ENCODE measurements at regions not wholly inside any gene's neighbourhood (a gene's known extent, or its start where the extent isn't known, plus 50 kb on each side); places are given as distances from the start of the nearest gene placed in this dataset.

GRCh38 chr16:66269617-66270332, 96.7 kb upstream of the CDH5 start:
- no peaks in the 10 kb centered on the region for H4K20me1 ChIP-seq (ENCODE audit: insufficient read depth, low read length)
- TF ChIP-seq BRF2 (CRISPR knock-in tag; IDR thresholded peaks at IDR 0.05), result no peak
- no peak for TF ChIP-seq ZNF557 (CRISPR knock-in tag; IDR thresholded peaks at IDR 0.05)
- no peak for TF ChIP-seq THRA (CRISPR knock-in tag; IDR thresholded peaks at IDR 0.05; ENCODE audit: borderline replicate concordance)
- no peak for TF ChIP-seq ZXDC (CRISPR knock-in tag; IDR thresholded peaks at IDR 0.05)
- no peak for TF ChIP-seq ZNF414 (CRISPR knock-in tag; IDR thresholded peaks at IDR 0.05)
- TF ChIP-seq ZNF512 (CRISPR knock-in tag; IDR thresholded peaks at IDR 0.05), result peak; percentile 93
- peak; percentile 27; the same call in 1 of the 2 replicates for TF ChIP-seq SP2 (CRISPR knock-in tag; IDR thresholded peaks at IDR 0.05)
- no peak for TF ChIP-seq DBP (CRISPR knock-in tag; IDR thresholded peaks at IDR 0.05; ENCODE audit: not compliant biosample characterization)
- ChIA-PET POLR2A (no interaction called here), CTCF (ENCODE audit: low intra/inter-chr PET ratio, low total read pairs) (no interaction called here)
- H3K36me3 ChIP-seq (replicated peaks in 1 of 2; ENCODE audit: control insufficient read depth in 1 of 2, insufficient read depth in 2 of 2, low read length in 2 of 2), result no peaks in the 10 kb centered on the region
- FAIRE-seq (no peak), DNase-seq (ENCODE audit: low spot score) (no peak), ATAC-seq (no peak)
- H3K4me2 ChIP-seq (ENCODE audit: low read depth, low read length), result peak overlapping the region; percentile 56
- intact Hi-C loops (cut with micrococcal nuclease; ENCODE audit: unreplicated experiment), result no loop called here
- 0 out of 2 replicates have a peak, but pooled peaks cover 4% of the 10 kb centered on the region for H3K4me1 ChIP-seq (ENCODE audit: insufficient read depth, low read length)
- H3K9me3 ChIP-seq (ENCODE audit: low read length), result no peaks in the 10 kb centered on the region
- H2AFZ ChIP-seq (ENCODE audit: low read length), result no peak overlapping the region
- WGBS (ENCODE audit: low lambda C conversion rate), result 25% methylated on average over 14 of the region's 14 CpGs
- H3K9ac ChIP-seq (ENCODE audit: insufficient read depth, low read depth, low read length), result no peak overlapping the region
- in situ Hi-C loops (cut with HindIII; ENCODE audit: extremely low pct_ligation_motif_present, low pct_unique_long_range_greater_than_20kb), result loop anchor here (10.0 kb wide), 1 partner anchor 565 kb away; no protein-coding TSS in a partner anchor
- no TSS peak for BruUV-seq (replicated peaks)
- H3K27me3 ChIP-seq (ENCODE audit: control insufficient read depth in 1 of 2, insufficient read depth in 2 of 2, low read length in 2 of 2), result peaks cover 5 to 67% of the 10 kb centered on the region in 2 experiments; a peak in 4 of 5 replicates
- no peak overlapping the region for H3K27ac ChIP-seq (ENCODE audit: extremely low read length, insufficient read depth, low read length)
- no peaks in the 10 kb centered on the region for H3K79me2 ChIP-seq (ENCODE audit: insufficient read depth, low read length)
- peak overlapping the region in 1 of 3 experiments; percentile 44; a peak in 1 of 6 replicates for H3K4me3 ChIP-seq (replicated peaks in 1 of 3; ENCODE audit: insufficient read depth in 1 of 3, low read depth in 2 of 3, low read length in 3 of 3)
